SK-N-SH (cell line): ENCODE measurements at regions not wholly inside any gene's neighbourhood (a gene's known extent, or its start where the extent isn't known, plus 50 kb on each side); places are given as distances from the start of the nearest gene placed in this dataset.

Experiments used
- FOXM1 ChIP-seq: IDR thresholded peaks from 2 replicates; pipeline ENCODE4 v1.4.0; 2012; ENCODE audit warnings: low read depth, mild to moderate bottlenecking
- MXI1 ChIP-seq: IDR thresholded peaks from 2 replicates; pipeline ENCODE4 v1.6.1; 2012; ENCODE audit warnings: mild to moderate bottlenecking, low read depth, low read length, improper control_type of control experiment
- POLR2AphosphoS5 ChIP-seq: IDR thresholded peaks from 2 replicates; pipeline ENCODE4 v1.6.1; 2012; ENCODE audit warnings: low read depth, low read length
- SIN3A ChIP-seq: IDR thresholded peaks from 2 replicates; pipeline ENCODE4 v1.6.1; 2012; ENCODE audit warnings: low read depth, mild to moderate bottlenecking, low read length, moderate library complexity, borderline replicate concordance
- SMC3 ChIP-seq: IDR thresholded peaks from 2 replicates; pipeline ENCODE4 v1.6.1; 2012; ENCODE audit warnings: low read depth, low read length, improper control_type of control experiment
- TF ChIP-seq, protein P1 (sequence below): fragments of 200-600 bp; sonication (generic); IDR thresholded peaks from 2 replicates; pipeline ENCODE4 v1.6.1; 2017; ENCODE audit warnings: antibody characterized with exemption, mild to moderate bottlenecking, moderate library complexity
- TF ChIP-seq, protein P2 (sequence below): fragments of 150-350 bp; IDR thresholded peaks from 2 replicates; pipeline ENCODE4 v1.6.1; 2017; ENCODE audit warnings: antibody characterized with exemption, low read length, low read depth, borderline replicate concordance

DNA sequence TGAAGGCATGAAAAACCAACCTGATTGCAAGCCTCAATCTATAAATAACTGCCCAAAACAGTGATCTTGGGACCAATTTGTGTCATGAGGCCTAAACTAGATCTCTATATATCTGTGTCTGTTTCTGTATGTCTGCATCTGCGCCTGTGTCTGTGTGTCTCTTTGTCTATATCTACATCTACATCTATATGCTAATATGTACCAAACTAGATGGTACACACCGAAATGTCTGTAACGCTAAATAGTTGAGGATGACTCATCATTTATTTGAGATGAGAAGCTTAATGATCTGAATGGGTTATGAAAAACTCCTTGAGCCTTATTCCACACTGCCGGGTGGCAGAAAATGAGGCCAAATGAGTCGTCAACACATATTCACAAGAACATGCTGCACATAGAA, 982.3 kb downstream of the ROBO2 start:
- TF ChIP-seq SIN3A (no peak), MXI1 (no peak), POLR2AphosphoS5 (no peak), SMC3 (no peak), FOXM1 (no peak)
- TF ChIP-seq, protein P1, sequence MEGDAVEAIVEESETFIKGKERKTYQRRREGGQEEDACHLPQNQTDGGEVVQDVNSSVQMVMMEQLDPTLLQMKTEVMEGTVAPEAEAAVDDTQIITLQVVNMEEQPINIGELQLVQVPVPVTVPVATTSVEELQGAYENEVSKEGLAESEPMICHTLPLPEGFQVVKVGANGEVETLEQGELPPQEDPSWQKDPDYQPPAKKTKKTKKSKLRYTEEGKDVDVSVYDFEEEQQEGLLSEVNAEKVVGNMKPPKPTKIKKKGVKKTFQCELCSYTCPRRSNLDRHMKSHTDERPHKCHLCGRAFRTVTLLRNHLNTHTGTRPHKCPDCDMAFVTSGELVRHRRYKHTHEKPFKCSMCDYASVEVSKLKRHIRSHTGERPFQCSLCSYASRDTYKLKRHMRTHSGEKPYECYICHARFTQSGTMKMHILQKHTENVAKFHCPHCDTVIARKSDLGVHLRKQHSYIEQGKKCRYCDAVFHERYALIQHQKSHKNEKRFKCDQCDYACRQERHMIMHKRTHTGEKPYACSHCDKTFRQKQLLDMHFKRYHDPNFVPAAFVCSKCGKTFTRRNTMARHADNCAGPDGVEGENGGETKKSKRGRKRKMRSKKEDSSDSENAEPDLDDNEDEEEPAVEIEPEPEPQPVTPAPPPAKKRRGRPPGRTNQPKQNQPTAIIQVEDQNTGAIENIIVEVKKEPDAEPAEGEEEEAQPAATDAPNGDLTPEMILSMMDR, result no peak
- TF ChIP-seq, protein P2, sequence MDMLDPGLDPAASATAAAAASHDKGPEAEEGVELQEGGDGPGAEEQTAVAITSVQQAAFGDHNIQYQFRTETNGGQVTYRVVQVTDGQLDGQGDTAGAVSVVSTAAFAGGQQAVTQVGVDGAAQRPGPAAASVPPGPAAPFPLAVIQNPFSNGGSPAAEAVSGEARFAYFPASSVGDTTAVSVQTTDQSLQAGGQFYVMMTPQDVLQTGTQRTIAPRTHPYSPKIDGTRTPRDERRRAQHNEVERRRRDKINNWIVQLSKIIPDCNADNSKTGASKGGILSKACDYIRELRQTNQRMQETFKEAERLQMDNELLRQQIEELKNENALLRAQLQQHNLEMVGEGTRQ, result no peak
